ENCODE measurements at regions not wholly inside any gene's neighbourhood (a gene's known extent, or its start where the extent isn't known, plus 50 kb on each side); places are given as distances from the start of the nearest gene placed in this dataset.

- Mint-ChIP-seq H3K4me1 (no peaks in the 10 kb centered on the region), H3K9me3 (peaks cover 11% of the 10 kb centered on the region), H3K36me3 (no peaks in the 10 kb centered on the region), H3K27ac (no peak overlapping the region), H3K4me3 (no peak overlapping the region)
- no peak for ATAC-seq
- no peak for DNase-seq (ENCODE audit: low spot score in 2 of 2)
These were observed 263.9 kb downstream of the TOX3 start for GRCh38 chr16:52283018-52283417.

DNA sequence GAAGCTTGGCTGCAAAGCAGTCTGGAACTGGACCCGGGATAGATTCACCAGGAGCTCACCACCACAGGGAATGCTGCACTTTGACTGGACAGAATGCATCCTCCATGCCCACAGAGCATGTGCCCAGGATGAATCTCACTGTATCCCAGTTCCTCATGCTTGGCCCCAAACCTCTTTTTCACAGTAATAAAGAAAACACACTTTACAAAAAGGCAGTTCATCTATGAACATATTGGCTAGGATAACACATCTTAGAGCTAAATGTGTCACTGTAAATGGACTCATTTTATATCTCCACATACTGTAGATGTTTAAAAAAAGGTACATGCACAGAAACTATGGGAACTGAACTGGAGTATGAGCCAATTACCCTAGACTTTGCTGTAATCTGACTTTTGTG, 266.9 kb downstream of the TOX3 start:
- ATAC-seq: no peak
- Mint-ChIP-seq H3K27ac (no peak overlapping the region), H3K9me3 (peaks cover 6% of the 10 kb centered on the region), H3K4me1 (no peaks in the 10 kb centered on the region), H3K4me3 (no peak overlapping the region), H3K36me3 (no peaks in the 10 kb centered on the region)
- DNase-seq (ENCODE audit: low spot score in 2 of 2): no peak

GRCh38 chr16:52271088-52271750, 275.7 kb downstream of the TOX3 start:
- H3K9me3 Mint-ChIP-seq: no peaks in the 10 kb centered on the region
- H3K4me3 Mint-ChIP-seq: no peak overlapping the region
- ATAC-seq (no peak), DNase-seq (ENCODE audit: low spot score in 2 of 2) (no peak)
- H3K27ac Mint-ChIP-seq: no peak overlapping the region
- no peaks in the 10 kb centered on the region for H3K36me3 Mint-ChIP-seq
- H3K4me1 Mint-ChIP-seq: no peaks in the 10 kb centered on the region

DNA sequence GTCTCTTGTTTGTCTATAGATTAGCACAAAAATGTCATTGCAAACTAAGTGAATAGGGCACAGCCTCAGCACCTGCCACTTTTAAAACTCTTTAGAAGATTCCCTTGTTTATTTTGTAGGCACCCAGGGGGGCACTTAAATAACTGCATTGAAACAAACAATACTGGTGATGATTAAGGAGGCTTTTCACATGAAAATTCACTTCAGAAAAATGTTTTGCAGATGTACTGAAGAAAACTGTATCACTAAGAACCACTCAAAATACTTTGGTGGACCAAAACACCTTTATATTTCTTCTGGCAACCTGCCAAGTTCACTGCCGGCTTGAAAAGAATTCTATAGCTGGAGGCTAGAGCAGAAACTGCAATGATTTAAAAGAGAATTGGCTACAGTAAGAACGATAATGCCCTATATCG, 281.5 kb downstream of the TOX3 start:
- Mint-ChIP-seq H3K36me3 (no peaks in the 10 kb centered on the region), H3K4me1 (no peaks in the 10 kb centered on the region), H3K9me3 (no peaks in the 10 kb centered on the region), H3K4me3 (no peak overlapping the region), H3K27ac (no peak overlapping the region)
- DNase-seq (ENCODE audit: low spot score in 2 of 2) (no peak), ATAC-seq (no peak)

GRCh38 chr16:52257534-52257933, 289.4 kb downstream of the TOX3 start:
- H3K9me3 Mint-ChIP-seq: peaks cover 3% of the 10 kb centered on the region
- H3K36me3 Mint-ChIP-seq: no peaks in the 10 kb centered on the region
- DNase-seq (ENCODE audit: low spot score in 2 of 2) (no peak), ATAC-seq (no peak)
- H3K4me1 Mint-ChIP-seq: no peaks in the 10 kb centered on the region
- H3K27ac Mint-ChIP-seq: no peak overlapping the region
- no peak overlapping the region for H3K4me3 Mint-ChIP-seq

GRCh38 chr16:52256310-52257078, 290.4 kb downstream of the TOX3 start:
- H3K9me3 Mint-ChIP-seq: peaks cover 3% of the 10 kb centered on the region
- DNase-seq (ENCODE audit: low spot score in 2 of 2): no peak

GRCh38 chr16:52254746-52255145, 292.2 kb downstream of the TOX3 start:
- no peak for DNase-seq (ENCODE audit: low spot score in 2 of 2)
- ATAC-seq: no peak
- Mint-ChIP-seq H3K36me3 (no peaks in the 10 kb centered on the region), H3K9me3 (no peaks in the 10 kb centered on the region), H3K27ac (no peak overlapping the region), H3K4me1 (no peaks in the 10 kb centered on the region), H3K4me3 (no peak overlapping the region)

More at GRCh38 chr16:52256310-52257078, 290.4 kb downstream of the TOX3 start:
- no peak overlapping the region for H3K4me3 Mint-ChIP-seq
- no peak overlapping the region for H3K27ac Mint-ChIP-seq
- no peaks in the 10 kb centered on the region for H3K4me1 Mint-ChIP-seq
- H3K36me3 Mint-ChIP-seq: no peaks in the 10 kb centered on the region
- ATAC-seq: no peak

DNA sequence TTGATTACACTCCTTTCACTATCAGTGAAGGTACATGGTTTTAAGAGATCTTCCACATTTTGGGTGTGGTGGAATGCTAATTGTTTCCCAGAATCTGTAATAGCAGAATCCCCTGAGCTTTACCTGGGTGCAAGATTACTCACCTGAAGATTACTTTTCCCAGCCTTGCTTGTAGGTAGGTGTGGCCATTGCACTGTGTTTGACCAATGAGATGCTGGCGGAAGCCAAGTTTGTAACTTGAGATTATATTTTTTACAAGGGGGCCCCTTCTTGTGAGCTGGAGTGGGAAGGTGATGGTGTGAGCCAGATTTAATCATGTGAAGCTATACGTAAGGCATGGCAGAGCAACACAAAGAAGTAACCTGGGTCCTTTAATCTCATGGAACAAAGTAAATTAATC, 294.3 kb downstream of the TOX3 start:
- DNase-seq (ENCODE audit: low spot score in 2 of 2) (no peak), ATAC-seq (no peak)
- no peaks in the 10 kb centered on the region for H3K4me1 Mint-ChIP-seq
- no peaks in the 10 kb centered on the region for H3K36me3 Mint-ChIP-seq
- H3K4me3 Mint-ChIP-seq: no peak overlapping the region
- peaks cover 9% of the 10 kb centered on the region for H3K9me3 Mint-ChIP-seq
- no peak overlapping the region for H3K27ac Mint-ChIP-seq

DNA sequence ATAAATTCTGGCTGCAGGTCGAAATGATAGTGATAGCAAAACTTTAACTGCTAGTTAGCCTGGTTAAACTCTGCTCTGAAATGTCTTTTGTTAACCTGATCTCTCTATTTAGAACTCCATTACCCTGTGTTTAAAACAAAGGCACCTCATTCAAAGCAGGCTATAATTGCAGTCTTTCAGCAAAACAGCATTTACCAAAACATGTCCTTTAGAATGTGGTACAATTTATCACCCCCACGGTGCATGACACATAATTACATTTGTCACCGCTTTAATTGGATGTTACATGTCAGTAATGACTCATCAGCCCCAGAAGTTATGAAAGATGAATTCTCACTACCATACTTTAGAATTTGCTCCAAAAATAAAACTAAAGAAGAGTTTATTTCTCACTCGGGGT, 295.4 kb downstream of the TOX3 start:
- Mint-ChIP-seq H3K36me3 (no peaks in the 10 kb centered on the region), H3K9me3 (peaks cover 9% of the 10 kb centered on the region), H3K4me1 (no peaks in the 10 kb centered on the region), H3K27ac (no peak overlapping the region), H3K4me3 (no peak overlapping the region)
- ATAC-seq: no peak
- DNase-seq (ENCODE audit: low spot score in 2 of 2): no peak

DNA sequence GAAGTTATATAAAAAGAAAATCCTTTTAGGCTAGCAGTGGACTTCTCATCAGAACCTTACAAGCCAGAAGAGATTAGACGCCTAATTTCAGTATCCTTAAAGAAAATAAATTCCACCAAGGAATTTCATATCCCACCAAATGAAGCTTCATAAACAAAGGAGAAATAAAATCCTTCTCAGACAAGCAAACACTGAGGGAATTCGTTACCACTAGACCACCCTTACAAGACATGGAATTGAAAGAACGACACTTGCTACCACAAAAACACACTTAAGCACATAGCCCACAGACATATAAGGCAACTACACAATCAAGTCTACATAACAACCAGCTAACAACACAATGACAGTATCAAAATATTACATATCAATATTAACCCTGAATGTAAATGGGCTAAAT, 299.2 kb downstream of the TOX3 start:
- peaks cover 14% of the 10 kb centered on the region for H3K9me3 Mint-ChIP-seq
- no peak for ATAC-seq
- no peak overlapping the region for H3K4me3 Mint-ChIP-seq
- DNase-seq (ENCODE audit: low spot score in 2 of 2): no peak
- no peaks in the 10 kb centered on the region for H3K36me3 Mint-ChIP-seq
- H3K4me1 Mint-ChIP-seq: no peaks in the 10 kb centered on the region
- H3K27ac Mint-ChIP-seq: no peak overlapping the region

- no peak overlapping the region for H3K27ac Mint-ChIP-seq
- no peaks in the 10 kb centered on the region for H3K36me3 Mint-ChIP-seq
These were observed 308.2 kb downstream of the TOX3 start for GRCh38 chr16:52238710-52239109.

DNA sequence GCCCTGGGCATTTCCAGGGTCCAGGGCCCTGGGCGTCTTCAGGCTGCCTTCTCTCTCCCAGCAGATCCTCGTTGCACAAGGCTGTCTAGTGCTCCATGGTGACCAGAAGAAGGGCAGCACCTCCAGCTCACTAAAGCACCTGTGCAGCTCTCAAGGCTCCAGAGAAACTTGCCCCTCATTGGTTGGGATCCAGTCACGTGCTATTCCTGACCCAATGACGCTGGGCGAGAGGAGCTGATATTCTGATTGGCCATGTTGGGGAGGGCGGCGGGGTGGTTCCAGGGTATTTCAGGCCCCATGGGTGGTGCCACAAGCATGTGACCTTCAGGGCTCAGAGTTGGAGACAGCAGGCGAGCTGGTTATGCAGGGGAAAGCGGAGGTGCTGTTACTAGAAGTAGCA, 309.1 kb downstream of the TOX3 start:
- H3K4me1 Mint-ChIP-seq: no peaks in the 10 kb centered on the region
- H3K9me3 Mint-ChIP-seq: peaks cover 5% of the 10 kb centered on the region
- ATAC-seq: no peak
- no peaks in the 10 kb centered on the region for H3K36me3 Mint-ChIP-seq
- no peak overlapping the region for H3K4me3 Mint-ChIP-seq
- no peak overlapping the region for H3K27ac Mint-ChIP-seq
- no peak for DNase-seq (ENCODE audit: low spot score in 2 of 2)

More at GRCh38 chr16:52238710-52239109, 308.2 kb downstream of the TOX3 start:
- Mint-ChIP-seq H3K4me3 (no peak overlapping the region), H3K9me3 (peaks cover 6% of the 10 kb centered on the region), H3K4me1 (no peaks in the 10 kb centered on the region)
- DNase-seq (ENCODE audit: low spot score in 2 of 2): no peak
- ATAC-seq: no peak

GRCh38 chr16:52235186-52235585, 311.8 kb downstream of the TOX3 start:
- no peak overlapping the region for H3K4me3 Mint-ChIP-seq
- H3K9me3 Mint-ChIP-seq: peaks cover 8% of the 10 kb centered on the region
- DNase-seq (ENCODE audit: low spot score in 2 of 2): no peak
- no peak overlapping the region for H3K27ac Mint-ChIP-seq
- no peaks in the 10 kb centered on the region for H3K36me3 Mint-ChIP-seq
- no peaks in the 10 kb centered on the region for H3K4me1 Mint-ChIP-seq
- ATAC-seq: no peak

DNA sequence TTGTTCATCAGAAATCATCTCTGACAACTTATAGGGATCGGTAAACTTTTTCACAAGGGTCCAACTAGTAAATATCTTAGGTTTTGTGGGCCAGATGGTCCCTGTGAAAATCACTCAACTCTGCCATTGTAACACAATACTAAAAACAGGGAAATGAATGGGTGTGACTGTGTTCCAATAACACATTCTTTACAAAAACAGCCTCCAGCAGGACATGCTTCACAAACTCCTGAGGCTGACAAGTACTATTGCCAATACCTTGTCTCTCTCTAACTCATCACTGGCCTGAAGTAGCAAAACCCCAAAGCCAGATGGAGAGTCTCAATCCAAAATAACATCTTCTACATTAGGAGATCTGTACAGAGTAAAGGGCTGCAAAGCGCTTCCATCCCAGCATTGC, 312.3 kb downstream of the TOX3 start:
- no peaks in the 10 kb centered on the region for H3K36me3 Mint-ChIP-seq
- no peak overlapping the region for H3K27ac Mint-ChIP-seq
- H3K4me3 Mint-ChIP-seq: no peak overlapping the region
- no peak for DNase-seq (ENCODE audit: low spot score in 2 of 2)
- no peak for ATAC-seq
- H3K9me3 Mint-ChIP-seq: peaks cover 8% of the 10 kb centered on the region
- H3K4me1 Mint-ChIP-seq: no peaks in the 10 kb centered on the region

DNA sequence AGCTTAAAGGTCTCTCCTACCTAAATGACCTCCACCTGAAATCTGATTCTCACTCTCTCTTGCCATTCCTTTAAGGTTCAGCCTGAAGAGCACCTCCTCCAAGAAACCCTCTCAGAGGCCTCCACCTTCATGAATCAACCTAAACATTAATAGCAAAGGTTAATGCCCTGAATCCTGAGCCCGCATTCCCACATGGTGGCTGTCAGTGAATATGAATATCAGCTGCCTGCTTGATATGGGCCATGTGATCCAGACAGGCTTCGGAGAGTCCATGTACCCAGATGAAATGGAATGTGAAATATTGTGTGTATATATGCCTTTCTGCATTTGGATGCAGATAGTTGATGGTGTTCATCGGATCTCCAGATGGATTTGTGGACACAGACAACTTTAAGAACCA, 317.5 kb downstream of the TOX3 start:
- no peaks in the 10 kb centered on the region for H3K4me1 Mint-ChIP-seq

GRCh38 chr16:52227851-52228250, 319.1 kb downstream of the TOX3 start:
- peaks cover 10% of the 10 kb centered on the region for H3K9me3 Mint-ChIP-seq
- DNase-seq (ENCODE audit: low spot score in 2 of 2): no peak
- H3K4me3 Mint-ChIP-seq: no peak overlapping the region
- H3K4me1 Mint-ChIP-seq: no peaks in the 10 kb centered on the region
- no peak for ATAC-seq
- no peaks in the 10 kb centered on the region for H3K36me3 Mint-ChIP-seq
- no peak overlapping the region for H3K27ac Mint-ChIP-seq

More for the DNA sequence above, 317.5 kb downstream of the TOX3 start:
- Mint-ChIP-seq H3K27ac (no peak overlapping the region), H3K9me3 (peaks cover 10% of the 10 kb centered on the region), H3K4me3 (no peak overlapping the region), H3K36me3 (no peaks in the 10 kb centered on the region)
- ATAC-seq (no peak), DNase-seq (ENCODE audit: low spot score in 2 of 2) (no peak)

Data from stimulated activated effector memory CD8-positive, alpha-beta T cell treated with anti-CD3 and anti-CD28 coated beads, Interleukin-12 subunit alpha, Interleukin-12 subunit beta, amount 100 ng/mL, for 72 hours (primary cell).